ENCODE measurements at regions not wholly inside any gene's neighbourhood (a gene's known extent, or its start where the extent isn't known, plus 50 kb on each side); places are given as distances from the start of the nearest gene placed in this dataset.
"Not testable (repeated sequence)": the region's sequence is repeated elsewhere in the genome, so short reads cannot be mapped to it uniquely, and the experiment has no call there.

DNA sequence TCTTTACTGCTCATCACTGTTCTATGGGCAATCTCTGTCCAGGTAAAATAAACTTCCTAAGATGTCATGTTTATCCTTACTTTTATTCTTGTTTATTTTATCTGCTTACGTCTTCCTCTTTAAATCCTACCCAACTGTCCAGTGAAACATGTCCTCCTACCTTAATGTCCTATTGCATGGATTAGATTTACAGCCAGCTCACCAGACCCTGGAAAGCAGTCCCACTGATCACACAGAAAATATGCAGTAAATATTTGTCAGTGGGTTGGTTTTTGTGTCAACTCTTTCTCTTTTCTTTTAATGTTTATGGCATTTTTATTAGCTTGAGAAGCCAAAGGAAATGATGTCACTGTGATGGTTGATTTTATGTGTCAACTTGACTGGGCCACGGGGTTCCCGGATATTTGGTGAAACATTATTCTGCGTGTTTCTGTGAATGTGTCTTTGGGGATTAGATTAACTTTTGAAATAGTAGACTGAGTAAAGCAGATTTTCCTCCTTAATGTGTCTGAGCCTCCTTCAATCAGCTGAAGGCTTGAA is 258.3 kb downstream of the SRGAP2C start:
- no peak for DNase-seq (ENCODE audit: low read depth in 2 of 2)

DNA sequence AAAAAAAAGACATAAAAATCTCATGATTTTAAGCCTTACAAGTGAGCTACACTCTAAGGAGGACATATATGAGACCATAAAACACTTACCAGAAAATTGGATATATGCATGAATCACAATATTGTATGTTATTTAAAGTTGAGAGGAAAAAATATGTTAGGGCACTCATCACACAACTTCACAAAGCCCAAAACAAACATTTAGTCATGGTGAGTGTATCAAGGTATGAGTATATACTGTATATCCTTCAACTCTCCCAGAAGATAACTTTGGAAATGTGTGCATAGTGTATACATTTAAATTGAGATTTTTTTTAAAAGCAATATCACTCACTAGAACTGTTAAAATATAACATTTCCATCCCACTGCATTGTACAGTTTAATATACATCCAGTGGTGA is 259.3 kb downstream of the SRGAP2C start:
- DNase-seq (ENCODE audit: low read depth in 2 of 2): no peak

- no peak for DNase-seq (ENCODE audit: low read depth in 2 of 2)
Measured at GRCh38 chr1:121445679-121446078, 260.9 kb downstream of the SRGAP2C start.

GRCh38 chr1:121447280-121447923 is 262.6 kb downstream of the SRGAP2C start:
- not testable (repeated sequence) for DNase-seq (ENCODE audit: low read depth in 2 of 2)

- DNase-seq (ENCODE audit: low read depth in 2 of 2): not testable (repeated sequence)
Measured at GRCh38 chr1:121448064-121448463, 263.3 kb downstream of the SRGAP2C start.

DNA sequence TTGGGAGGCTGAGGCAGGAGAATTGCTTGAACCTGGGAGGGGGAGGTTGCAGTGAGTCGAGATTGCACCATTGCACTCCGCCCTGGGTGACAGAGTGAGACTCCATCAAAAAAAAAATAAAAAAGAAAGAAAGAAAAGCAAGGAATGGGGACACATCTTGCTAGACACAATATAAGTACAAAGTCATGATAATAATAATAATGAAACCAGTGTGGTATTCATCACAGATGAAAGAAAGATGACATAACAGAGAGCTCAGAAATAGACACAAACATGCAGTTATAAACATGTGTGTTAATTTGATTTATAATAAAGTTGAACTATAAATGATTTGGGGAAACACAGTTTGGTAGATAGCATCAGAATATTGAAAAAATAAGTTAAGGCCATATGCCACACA is 264.1 kb downstream of the SRGAP2C start:
- DNase-seq (ENCODE audit: low read depth in 2 of 2): no peak

DNA sequence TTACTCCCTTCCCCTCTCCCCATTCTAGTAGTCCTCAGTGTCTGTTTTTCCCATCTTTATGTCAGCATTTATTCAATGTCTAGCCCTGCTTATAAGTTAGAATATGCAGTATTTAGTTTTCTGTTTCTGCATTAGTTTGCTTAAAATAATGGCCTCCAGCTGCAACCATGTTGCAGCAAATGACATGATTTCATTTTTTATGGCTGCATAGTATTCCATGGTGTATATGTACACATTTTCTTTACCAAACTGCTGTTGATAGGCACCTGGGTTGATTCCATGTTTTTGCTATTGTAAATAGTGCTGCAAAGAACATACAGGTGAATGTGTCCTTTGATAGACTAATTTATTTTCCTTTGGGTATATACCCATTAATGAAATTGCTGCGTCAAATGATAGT is 267.7 kb downstream of the SRGAP2C start:
- DNase-seq (ENCODE audit: low read depth in 2 of 2): no peak

DNA sequence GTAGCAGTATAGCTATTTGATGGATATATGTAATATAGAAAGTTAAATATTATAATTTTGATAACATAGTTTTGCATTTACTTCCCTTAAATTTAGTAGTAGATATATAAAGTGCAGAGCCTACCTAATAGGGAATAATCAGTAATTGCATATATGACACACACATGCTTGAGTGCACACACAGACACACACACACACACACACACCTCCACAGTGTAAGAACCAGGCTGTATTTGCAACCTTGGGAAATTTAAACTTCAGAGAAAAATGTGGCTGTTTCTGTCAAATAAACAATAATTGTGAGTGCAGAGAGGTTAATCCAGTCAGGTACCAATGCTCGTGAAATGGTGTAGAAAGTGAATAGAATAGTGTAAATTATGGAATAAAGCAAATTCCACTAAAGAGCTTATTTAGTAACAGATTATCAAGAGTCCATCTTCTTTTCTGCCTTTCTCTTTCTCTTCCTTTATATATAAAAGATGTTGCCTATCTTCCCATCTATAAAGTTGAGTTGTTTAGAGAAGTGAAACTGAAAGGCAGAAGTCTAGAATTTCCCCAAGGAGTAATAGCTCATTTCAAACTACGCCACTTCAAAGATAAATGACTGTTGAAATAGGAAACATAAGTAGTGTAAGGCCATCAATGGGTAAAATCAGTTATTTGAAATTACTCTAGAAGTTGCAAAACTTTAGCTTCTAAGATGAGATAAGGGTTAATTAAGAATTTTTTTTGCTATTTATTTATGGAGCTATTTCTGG is 273.7 kb downstream of the SRGAP2C start:
- no peak for DNase-seq (ENCODE audit: low read depth in 2 of 2)

DNA sequence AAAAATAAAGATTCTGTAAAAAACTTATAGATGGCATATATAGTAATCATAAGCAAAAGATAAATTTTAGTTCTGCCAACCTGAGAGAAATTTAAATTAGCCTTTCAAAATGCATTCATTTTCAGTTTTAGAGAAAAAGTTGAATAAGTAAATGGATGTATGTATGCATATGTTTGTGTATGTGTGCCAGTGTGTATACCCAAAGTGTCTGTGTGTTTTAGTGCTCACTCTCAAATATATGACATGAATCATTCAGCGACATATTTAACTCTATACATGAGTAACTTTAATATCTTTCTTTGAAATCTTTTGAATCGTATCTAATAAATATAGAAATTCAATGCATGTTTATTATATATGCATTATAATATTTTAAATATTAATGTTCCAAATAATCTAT is 274.5 kb downstream of the SRGAP2C start:
- no peak for DNase-seq (ENCODE audit: low read depth in 2 of 2)

DNA sequence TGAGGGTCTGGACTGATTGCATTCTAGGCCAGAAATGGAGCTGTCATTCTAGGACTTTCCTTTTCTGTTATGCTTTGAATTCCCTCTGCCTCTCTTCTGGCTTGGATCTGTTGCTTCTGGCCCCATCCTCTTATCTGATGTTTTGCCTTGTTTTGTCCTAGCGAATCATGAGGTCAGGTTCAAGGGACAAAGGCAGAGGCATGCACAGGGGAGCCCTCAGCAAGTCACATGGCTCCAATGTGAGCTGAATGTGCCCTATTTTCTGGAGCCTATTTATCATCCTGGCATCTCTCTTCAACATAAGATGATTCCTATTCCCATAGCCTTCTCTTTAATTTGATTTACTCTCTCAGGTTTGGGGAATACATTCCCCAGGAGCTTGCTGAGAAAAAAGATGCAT is 284.6 kb downstream of the SRGAP2C start:
- not testable (repeated sequence) for DNase-seq (ENCODE audit: low read depth in 2 of 2)

DNA sequence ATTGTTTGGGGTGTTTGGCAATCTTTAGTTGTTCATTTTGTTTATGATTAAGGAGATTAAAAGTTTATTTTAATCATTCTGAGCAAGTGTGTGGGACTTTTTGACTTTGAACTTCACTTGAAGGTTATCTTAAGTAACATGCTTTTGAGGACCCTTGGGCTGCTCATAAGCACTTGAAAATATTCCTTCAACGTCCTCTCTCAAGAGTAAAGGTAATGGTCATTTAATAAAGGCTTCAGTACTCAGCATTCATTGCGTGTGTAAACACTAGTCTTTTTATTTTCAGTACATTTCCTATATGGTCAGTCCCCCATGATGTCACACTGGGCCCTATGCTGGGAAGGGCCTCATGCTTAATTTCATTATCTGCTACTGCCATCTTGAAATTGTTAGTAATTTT is 285.6 kb downstream of the SRGAP2C start:
- not testable (repeated sequence) for DNase-seq (ENCODE audit: low read depth in 2 of 2)

GRCh38 chr1:121471523-121471922 is 286.7 kb downstream of the SRGAP2C start:
- no peak for DNase-seq (ENCODE audit: low read depth in 2 of 2)

DNA sequence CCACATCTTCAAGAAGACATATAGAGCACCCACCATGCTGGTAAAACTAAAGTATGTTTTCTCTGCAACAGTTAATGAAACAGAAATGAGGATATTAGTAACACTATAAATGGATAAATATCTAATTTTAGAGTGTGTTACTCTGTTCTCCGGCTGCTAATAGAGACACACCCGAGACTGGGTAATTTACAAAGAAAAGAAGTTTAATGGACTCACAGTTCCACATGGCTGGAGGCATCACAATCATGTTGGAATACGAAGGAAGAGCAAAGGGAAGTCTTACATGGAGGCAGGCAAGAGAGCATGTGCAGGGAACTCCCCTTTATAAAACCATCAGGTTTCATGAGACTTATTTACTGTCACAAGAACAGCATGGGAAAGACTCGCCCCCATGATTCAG is 287.2 kb downstream of the SRGAP2C start:
- no peak for DNase-seq (ENCODE audit: low read depth in 2 of 2)

DNA sequence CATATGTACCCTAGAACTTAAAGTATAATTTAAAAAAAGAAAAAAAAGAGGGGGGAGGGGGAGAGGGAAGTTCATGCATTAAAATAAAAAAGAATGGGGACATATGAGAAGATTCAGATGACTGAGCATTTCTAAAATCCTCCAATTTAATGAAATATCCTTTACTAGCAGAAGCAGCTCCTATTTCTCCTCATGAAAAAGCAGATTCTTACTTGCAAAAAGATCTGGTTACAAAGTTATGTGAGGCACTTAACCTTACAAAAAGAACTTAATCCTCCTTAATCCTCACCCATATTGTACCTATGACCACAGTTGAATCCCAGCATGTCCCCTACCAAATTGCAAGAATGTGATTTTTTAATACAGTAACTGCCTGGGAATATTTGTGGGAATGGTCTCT is 298.5 kb downstream of the SRGAP2C start:
- DNase-seq (ENCODE audit: low read depth in 2 of 2): no peak

DNA sequence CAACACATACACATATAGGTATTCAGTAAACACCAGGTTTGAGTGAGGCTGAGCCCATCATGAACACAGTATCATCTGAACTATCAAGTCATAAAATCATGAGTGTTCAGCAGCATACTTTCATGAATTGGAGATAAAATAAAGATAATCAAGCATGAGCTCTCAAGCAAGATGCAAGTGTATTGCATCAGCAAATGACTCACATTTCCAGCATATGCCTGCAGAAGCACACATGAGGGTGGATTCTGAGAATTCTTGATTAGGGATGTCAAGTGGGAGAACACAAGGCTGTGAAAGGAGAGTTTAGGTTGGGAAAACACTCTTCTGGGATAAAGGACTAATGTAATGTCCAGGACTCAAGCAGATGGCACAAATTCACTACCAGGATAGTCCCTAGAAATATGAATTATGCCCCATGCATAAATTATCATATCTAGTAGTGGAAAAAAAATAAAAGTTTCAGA is 299.2 kb downstream of the SRGAP2C start:
- DNase-seq (ENCODE audit: low read depth in 2 of 2): no peak

DNA sequence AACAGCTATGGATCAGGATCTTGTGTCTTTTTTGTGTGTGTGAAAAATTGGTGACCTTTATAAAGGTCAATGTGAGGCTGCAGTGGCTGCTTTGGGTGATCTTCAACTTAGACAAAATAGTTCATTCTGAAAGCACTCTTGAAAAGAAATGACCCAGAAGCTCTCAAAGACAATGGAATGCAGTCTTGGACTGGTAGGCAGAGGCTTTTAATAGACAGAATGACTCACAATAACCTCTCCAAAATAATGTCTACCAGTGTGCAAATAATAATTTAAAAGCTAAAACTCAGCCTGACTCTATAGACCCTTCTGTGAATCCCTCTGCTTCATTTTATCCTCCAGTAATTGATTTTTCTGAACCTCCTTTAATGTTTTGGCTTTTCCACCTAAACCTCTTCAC is 310.0 kb downstream of the SRGAP2C start:
- not testable (repeated sequence) for DNase-seq (ENCODE audit: low read depth in 2 of 2)

DNA sequence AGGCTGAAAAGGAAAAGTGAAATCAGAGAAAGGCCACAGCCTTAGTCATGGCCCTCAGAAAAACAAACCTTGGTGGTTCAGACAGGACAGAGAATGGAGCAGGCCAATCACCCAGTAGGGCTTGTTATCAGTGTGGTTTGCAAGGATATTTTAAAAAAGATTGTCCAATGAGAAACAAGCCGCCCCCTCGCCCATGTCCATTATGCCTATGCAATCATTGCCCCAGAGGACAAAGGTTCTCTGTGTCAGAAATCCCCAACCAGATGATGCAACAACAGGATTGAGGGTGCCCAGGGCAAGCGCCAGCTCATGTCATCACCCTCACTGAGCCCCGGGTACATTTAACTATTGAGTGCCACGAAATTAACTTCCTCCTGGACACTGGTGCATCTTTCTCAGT is 326.7 kb downstream of the SRGAP2C start:
- DNase-seq (ENCODE audit: low read depth in 2 of 2): not testable (repeated sequence)

DNA sequence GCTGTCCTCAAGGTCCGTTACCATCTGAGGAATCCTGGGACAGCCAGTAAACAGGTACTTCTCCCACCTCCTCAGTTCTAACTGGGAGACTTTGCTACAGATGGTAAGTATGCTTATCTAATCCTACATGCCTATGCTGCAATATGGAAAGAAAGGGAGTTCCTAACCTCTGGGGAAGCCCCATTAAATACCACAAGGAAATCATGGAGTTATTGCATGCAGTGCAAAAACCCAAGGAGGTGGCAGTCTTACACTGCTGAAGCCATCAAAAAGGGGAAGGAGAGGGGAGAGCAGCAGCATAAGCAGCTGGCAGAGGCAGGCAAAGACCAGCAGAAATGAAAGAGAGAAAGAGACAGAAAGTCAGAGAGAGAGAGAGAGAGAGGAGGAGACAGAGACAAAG is 327.1 kb downstream of the SRGAP2C start:
- DNase-seq (ENCODE audit: low read depth in 2 of 2): not testable (repeated sequence)

- DNase-seq (ENCODE audit: low read depth in 2 of 2): no peak
Measured at GRCh38 chr1:121515235-121515634, 330.5 kb downstream of the SRGAP2C start.

DNA sequence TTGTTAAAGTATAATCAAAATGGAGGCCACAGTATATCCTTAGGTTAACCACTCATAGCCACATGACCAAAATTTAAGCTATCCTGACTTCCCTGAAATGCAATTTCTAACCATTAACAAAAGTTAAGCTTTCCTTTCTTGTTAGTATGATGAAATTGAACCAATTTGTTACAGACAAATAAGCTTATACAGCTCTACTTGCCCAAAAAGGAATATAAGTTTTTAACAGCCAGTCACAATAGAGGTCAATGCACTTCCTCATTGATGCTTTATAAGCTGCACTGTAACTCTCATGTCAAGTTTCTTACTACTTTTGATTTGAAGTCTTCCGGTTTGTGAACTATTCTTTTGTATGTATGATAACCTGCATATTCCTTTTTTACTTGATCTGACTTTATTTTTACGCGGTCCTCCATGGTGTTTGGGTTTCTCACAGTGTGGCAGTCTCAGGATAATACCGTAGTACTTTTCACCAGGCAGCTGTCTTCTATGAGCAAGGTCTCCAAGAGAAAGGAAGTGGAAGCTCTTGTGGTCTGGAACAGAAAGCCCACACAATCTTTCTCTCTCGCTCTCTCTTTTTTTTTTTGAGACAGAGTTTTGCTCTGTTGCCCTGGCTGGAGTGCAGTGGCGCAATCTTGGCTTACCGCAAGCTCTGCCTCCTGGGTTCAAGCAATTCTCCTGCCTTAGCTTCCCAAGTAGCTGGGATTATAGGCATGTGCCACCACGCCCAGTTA is 331.6 kb downstream of the SRGAP2C start:
- no peak for DNase-seq (ENCODE audit: low read depth in 2 of 2)

DNA sequence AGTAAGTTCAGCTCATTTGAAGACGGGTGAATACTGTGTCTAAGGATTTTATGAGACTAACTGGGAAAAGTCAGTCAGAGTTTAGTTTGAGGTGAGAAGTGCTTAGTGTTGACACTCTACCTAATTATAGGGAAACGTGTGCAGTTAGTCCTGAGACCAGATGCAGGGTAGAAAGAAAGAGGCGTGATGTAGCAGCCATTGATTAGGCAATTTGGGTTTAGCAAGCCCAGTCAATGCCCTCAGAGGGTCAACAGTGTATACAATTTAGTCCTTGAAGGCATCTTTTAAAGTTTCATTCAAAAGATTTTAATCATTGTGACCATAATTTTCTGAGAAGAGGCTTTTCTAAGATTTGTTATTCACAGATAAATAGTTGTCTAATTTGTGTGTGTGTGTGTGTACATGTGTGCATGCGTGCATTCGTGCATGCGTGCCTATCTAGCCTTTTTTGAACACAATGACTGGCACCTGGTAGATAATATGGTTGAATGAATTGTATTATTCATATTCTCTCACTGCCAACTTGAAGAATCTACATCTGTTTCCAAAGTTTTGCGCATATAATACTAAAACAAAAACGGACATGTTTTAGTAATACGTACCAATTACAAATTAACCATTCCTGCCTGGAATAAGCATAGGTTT is 332.9 kb downstream of the SRGAP2C start:
- no peak for DNase-seq (ENCODE audit: low read depth in 2 of 2)

DNA sequence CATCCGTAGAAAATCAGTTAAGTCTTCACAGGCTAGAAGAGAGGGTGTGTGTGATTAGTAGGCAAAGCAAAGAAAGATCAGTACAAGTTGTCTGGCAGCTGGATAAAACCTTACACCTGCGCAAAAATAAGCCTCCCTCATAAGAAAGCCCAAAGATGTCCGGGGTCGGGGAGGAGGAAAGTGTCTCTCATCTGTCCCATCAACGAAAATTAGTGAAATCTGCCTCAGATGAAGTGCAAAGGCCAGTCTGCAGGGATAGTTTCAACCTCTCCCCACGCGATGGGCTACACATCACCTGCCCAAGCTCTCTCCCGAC is 333.9 kb downstream of the SRGAP2C start:
- DNase-seq (ENCODE audit: low read depth in 2 of 2): no peak

Measured in stimulated activated CD8-positive, alpha-beta memory T cell treated with anti-CD3 and anti-CD28 coated beads, Interleukin-7, amount 100 ng/mL, for 4 hours (primary cell).